ENCODE measurements at regions not wholly inside any gene's neighbourhood (a gene's known extent, or its start where the extent isn't known, plus 50 kb on each side); places are given as distances from the start of the nearest gene placed in this dataset.

GRCh38 chr2:7951001-7951400, 730.9 kb upstream of the ID2 start:
- Histone ChIP-seq H3K27me3 (no peaks in the 10 kb centered on the region), H3K4me1 (replicated peaks in 1 of 2) (no peaks in the 10 kb centered on the region), H3K9me3 (replicated peaks in 1 of 3) (no peaks in the 10 kb centered on the region), H3K27ac (no peak overlapping the region), H3K4me3 (no peak overlapping the region), H3K36me3 (replicated peaks in 1 of 2) (no peaks in the 10 kb centered on the region)
- TF ChIP-seq CTCF (IDR thresholded peaks at IDR 0.05) = no peak
- no peak for TF ChIP-seq POLR2A (IDR thresholded peaks at IDR 0.05)
- no peak for DNase-seq
- WGBS, 4 donors = 80 to 100% (median 96%) methylated on average over 1 to 5 of the region's 5 CpGs
- intact Hi-C loops (cut with DNase I) = no loop called here

- Histone ChIP-seq H3K27ac (no peak overlapping the region), H3K9me3 (replicated peaks in 1 of 3) (no peaks in the 10 kb centered on the region), H3K36me3 (replicated peaks in 1 of 2) (no peaks in the 10 kb centered on the region), H3K4me3 (no peak overlapping the region), H3K4me1 (replicated peaks in 1 of 2) (no peaks in the 10 kb centered on the region), H3K27me3 (no peaks in the 10 kb centered on the region)
- TF ChIP-seq CTCF (IDR thresholded peaks at IDR 0.05) (no peak), POLR2A (IDR thresholded peaks at IDR 0.05) (no peak)
- WGBS, 4 donors = 89 to 100% (median 98%) methylated on average over 1 of the region's 1 CpG
- intact Hi-C loops (cut with DNase I) = no loop called here
- DNase-seq = no peak
Observed at GRCh38 chr2:7951490-7951889, 730.4 kb upstream of the ID2 start.

- 63 to 81% (median 75%) methylated on average over 15 of the region's 15 CpGs for WGBS, 4 donors
- Histone ChIP-seq H3K27me3 (no peaks in the 10 kb centered on the region), H3K4me1 (replicated peaks in 1 of 2) (no peaks in the 10 kb centered on the region), H3K4me3 (no peak overlapping the region), H3K36me3 (replicated peaks in 1 of 2) (no peaks in the 10 kb centered on the region), H3K27ac (no peak overlapping the region), H3K9me3 (replicated peaks in 1 of 3) (no peaks in the 10 kb centered on the region)
- TF ChIP-seq POLR2A (IDR thresholded peaks at IDR 0.05) (no peak), CTCF (IDR thresholded peaks at IDR 0.05) (no peak)
- no peak for DNase-seq
- intact Hi-C loops (cut with DNase I) = no loop called here
Observed at GRCh38 chr2:7952046-7952745, 729.7 kb upstream of the ID2 start.

- no peaks in the 10 kb centered on the region for H3K27me3 ChIP-seq
- intact Hi-C loops (cut with DNase I) = no loop called here
- WGBS, 4 donors = 72 to 89% (median 83%) methylated on average over 4 to 6 of the region's 6 CpGs
- no peak overlapping the region for H3K27ac ChIP-seq
- H3K4me3 ChIP-seq = no peak overlapping the region
- TF ChIP-seq POLR2A (IDR thresholded peaks at IDR 0.05) (no peak), CTCF (IDR thresholded peaks at IDR 0.05) (no peak)
- no peaks in the 10 kb centered on the region for H3K9me3 ChIP-seq (replicated peaks in 1 of 3)
- no peak for DNase-seq
- H3K36me3 ChIP-seq (replicated peaks in 1 of 2) = no peaks in the 10 kb centered on the region
- H3K4me1 ChIP-seq (replicated peaks in 1 of 2) = no peaks in the 10 kb centered on the region
Observed at GRCh38 chr2:7953195-7953594, 728.7 kb upstream of the ID2 start.

Data from adrenal gland (tissue), 9 donors.